ENCODE measurements at regions not wholly inside any gene's neighbourhood (a gene's known extent, or its start where the extent isn't known, plus 50 kb on each side); places are given as distances from the start of the nearest gene placed in this dataset.

DNA sequence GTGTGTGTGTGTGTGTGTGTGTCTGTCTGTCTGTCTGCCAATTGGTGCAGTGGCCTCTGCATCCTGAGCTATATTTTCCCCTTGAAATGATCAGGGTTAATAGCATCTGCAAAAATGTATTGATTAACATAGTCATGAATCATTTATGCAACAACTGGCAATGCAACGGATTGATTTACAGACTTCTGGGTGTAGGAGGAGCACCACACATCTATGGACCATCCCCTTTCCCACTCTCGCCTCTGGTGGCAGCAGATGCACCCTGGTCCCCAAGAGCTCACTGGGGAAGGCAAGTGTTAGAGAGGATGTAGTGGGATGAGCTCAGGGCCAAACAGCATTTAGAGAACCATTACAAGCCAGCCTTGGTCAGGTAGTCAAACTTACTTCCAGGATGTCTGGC lies 272.7 kb upstream of the C2CD4B start:
- TF ChIP-seq, protein P1, sequence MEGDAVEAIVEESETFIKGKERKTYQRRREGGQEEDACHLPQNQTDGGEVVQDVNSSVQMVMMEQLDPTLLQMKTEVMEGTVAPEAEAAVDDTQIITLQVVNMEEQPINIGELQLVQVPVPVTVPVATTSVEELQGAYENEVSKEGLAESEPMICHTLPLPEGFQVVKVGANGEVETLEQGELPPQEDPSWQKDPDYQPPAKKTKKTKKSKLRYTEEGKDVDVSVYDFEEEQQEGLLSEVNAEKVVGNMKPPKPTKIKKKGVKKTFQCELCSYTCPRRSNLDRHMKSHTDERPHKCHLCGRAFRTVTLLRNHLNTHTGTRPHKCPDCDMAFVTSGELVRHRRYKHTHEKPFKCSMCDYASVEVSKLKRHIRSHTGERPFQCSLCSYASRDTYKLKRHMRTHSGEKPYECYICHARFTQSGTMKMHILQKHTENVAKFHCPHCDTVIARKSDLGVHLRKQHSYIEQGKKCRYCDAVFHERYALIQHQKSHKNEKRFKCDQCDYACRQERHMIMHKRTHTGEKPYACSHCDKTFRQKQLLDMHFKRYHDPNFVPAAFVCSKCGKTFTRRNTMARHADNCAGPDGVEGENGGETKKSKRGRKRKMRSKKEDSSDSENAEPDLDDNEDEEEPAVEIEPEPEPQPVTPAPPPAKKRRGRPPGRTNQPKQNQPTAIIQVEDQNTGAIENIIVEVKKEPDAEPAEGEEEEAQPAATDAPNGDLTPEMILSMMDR (IDR thresholded peaks at IDR 0.05), result no peak
- TF ChIP-seq ZFX (IDR thresholded peaks at IDR 0.05; ENCODE audit: borderline replicate concordance), result no peak

Data from 22Rv1 (cell line).